ENCODE measurements at regions not wholly inside any gene's neighbourhood (a gene's known extent, or its start where the extent isn't known, plus 50 kb on each side); places are given as distances from the start of the nearest gene placed in this dataset.

DNA sequence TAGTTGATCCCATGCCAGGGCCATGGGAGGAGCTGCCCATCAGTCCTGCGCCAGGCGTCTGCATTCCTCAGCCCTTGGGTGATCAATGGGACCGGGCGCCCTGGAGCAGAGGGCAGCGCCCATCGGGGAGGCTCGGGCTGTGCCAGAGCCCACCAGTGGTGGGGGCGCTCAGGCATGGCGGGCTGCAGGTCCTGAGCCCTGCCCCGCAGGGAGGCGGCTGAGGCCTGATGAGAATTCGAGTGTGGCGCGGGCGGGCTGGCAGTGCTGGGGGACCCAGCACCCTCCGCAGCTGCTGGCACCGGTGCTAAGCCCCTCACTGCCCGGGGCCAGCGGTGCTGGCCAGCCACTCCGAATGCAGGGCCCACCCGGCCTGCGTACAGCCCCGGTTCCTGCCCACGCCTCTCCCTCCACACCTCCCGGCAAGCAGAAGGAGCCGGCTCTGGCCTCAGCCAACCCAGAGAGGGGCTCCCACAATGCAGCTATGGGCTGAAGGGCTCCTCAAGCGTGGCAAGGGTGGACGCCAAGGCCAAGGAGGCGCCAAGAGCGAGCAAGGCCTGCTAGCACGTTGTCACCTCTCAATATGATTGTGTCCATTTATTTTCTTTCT, 238.1 kb upstream of the OLFM3 start:
- TF ChIP-seq, protein P1, sequence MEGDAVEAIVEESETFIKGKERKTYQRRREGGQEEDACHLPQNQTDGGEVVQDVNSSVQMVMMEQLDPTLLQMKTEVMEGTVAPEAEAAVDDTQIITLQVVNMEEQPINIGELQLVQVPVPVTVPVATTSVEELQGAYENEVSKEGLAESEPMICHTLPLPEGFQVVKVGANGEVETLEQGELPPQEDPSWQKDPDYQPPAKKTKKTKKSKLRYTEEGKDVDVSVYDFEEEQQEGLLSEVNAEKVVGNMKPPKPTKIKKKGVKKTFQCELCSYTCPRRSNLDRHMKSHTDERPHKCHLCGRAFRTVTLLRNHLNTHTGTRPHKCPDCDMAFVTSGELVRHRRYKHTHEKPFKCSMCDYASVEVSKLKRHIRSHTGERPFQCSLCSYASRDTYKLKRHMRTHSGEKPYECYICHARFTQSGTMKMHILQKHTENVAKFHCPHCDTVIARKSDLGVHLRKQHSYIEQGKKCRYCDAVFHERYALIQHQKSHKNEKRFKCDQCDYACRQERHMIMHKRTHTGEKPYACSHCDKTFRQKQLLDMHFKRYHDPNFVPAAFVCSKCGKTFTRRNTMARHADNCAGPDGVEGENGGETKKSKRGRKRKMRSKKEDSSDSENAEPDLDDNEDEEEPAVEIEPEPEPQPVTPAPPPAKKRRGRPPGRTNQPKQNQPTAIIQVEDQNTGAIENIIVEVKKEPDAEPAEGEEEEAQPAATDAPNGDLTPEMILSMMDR (conservative IDR thresholded peaks at IDR 0.05; ENCODE audit: low read length) = no peak
- no peak for TF ChIP-seq EZH2phosphoT487 (IDR thresholded peaks at IDR 0.05; ENCODE audit: borderline replicate concordance, low read depth, low read length)

Data from OCI-LY7 (cell line).